HepG2 (cell line): ENCODE measurements at regions not wholly inside any gene's neighbourhood (a gene's known extent, or its start where the extent isn't known, plus 50 kb on each side); places are given as distances from the start of the nearest gene placed in this dataset.

Source experiments
- ATAC-seq: fragments of 200-7000 bp; cut with Tn5 transposase; 3 replicates; pipeline ENCODE4 v1.9.1; 2020; ENCODE audit warnings: mild to moderate bottlenecking, moderate library complexity
- BruUV-seq: library from RNA; stranded (reverse); fragments of 400-500 nt; replicated peaks from 2 replicates; lab custom pipeline; 2021; lab: Mats Ljungman, UMichigan
- CTCF ChIA-PET: fragments of 300-600 bp; formaldehyde crosslinking; extraction: SDS; loops from one replicate; lab custom pipeline; 2021; ENCODE audit warnings: low total read pairs, inconsistent platforms, low intra/inter-chr PET ratio; lab: Yijun Ruan, JAX
- POLR2A ChIA-PET: fragments of 350-600 bp; sonication (Branson Sonifier 250); formaldehyde crosslinking; loops from one replicate; lab custom pipeline; 2020; ENCODE audit warnings: antibody characterized with exemption, inconsistent platforms; lab: Yijun Ruan, JAX
- DNase-seq: peaks from one replicate; pipeline ENCODE4 v3.0.0-alpha.2; 2015; ENCODE audit warnings: low spot score
- FAIRE-seq: peaks from 3 replicates; lab custom pipeline; 2011; peaks lifted over from hg19 to GRCh38; lab: Jason Lieb, UNC
- H2AFZ ChIP-seq: one replicate; pipeline ENCODE4 v1.6.1; 2011; ENCODE audit warnings: low read length, inconsistent platforms
- H3K27ac ChIP-seq: fragments of 300-600 bp; 3 replicates; pipeline ENCODE4 v1.8.0; 2011; ENCODE audit warnings: mixed run types, mild to moderate bottlenecking, mixed read lengths, low read length, inconsistent platforms; ENCODE audit not compliant: insufficient read depth; ENCODE audit errors: extremely low read length
- H3K27me3 ChIP-seq, 2 experiments: fragments of 200-600 bp in 1 of 2; 2 replicates in 1 of 2; 3 replicates in 1 of 2; pipeline versions ENCODE4 v1.6.0 to v1.8.0; 2011; ENCODE audit warnings: low read length in 2 of 2, mild to moderate bottlenecking in 2 of 2, moderate library complexity in 2 of 2, inconsistent platforms in 1 of 2; ENCODE audit not compliant: insufficient read depth in 2 of 2, control insufficient read depth in 1 of 2
- H3K36me3 ChIP-seq, 2 experiments: fragments of 200-600 bp in 1 of 2; replicated peaks in 1 of 2; 2 replicates in 1 of 2; 3 replicates in 1 of 2; pipeline versions ENCODE4 v1.5.1 to v1.8.0; 2011; ENCODE audit warnings: low read length in 2 of 2, inconsistent platforms in 1 of 2; ENCODE audit not compliant: insufficient read depth in 2 of 2, control insufficient read depth in 1 of 2
- H3K4me1 ChIP-seq: 2 replicates; pipeline ENCODE4 v1.5.1; 2012; ENCODE audit warnings: low read length, inconsistent platforms; ENCODE audit not compliant: insufficient read depth
- H3K4me2 ChIP-seq: 2 replicates; pipeline ENCODE4 v1.6.0; 2011; ENCODE audit warnings: low read depth, low read length, inconsistent platforms
- H3K4me3 ChIP-seq, 3 experiments: fragments of 200-600 bp in 1 of 3; sonication (generic), shearing (Covaris generic) in 1 of 3; replicated peaks in 1 of 3; 2 replicates each; pipeline ENCODE4 v1.5.1; 2011 to 2016; ENCODE audit warnings: low read length in 3 of 3, inconsistent platforms in 2 of 3, low read depth in 2 of 3, mild to moderate bottlenecking in 2 of 3, control low read depth in 1 of 3, mixed read lengths in 1 of 3; ENCODE audit not compliant: insufficient read depth in 1 of 3
- H3K79me2 ChIP-seq: one replicate; pipeline ENCODE4 v1.6.1; 2011; ENCODE audit warnings: low read length, inconsistent platforms; ENCODE audit not compliant: insufficient read depth
- H3K9ac ChIP-seq: 2 replicates; pipeline ENCODE4 v1.6.0; 2011; ENCODE audit warnings: mild to moderate bottlenecking, low read depth, low read length, inconsistent platforms; ENCODE audit not compliant: insufficient read depth
- H3K9me3 ChIP-seq: 2 replicates; pipeline ENCODE4 v1.5.1; 2012; ENCODE audit warnings: mild to moderate bottlenecking, low read length
- H4K20me1 ChIP-seq: 2 replicates; pipeline ENCODE4 v1.6.0; 2011; ENCODE audit warnings: inconsistent platforms, mild to moderate bottlenecking, low read length, moderate library complexity; ENCODE audit not compliant: insufficient read depth
- PAX8 ChIP-seq: sonication (generic); formaldehyde crosslinking; IDR thresholded peaks from 2 replicates; pipeline ENCODE4 v1.8.0; 2022; ENCODE audit warnings: mild to moderate bottlenecking, missing genetic modification reagents, borderline replicate concordance
- ZNF207 ChIP-seq: fragments of 450-650 bp; IDR thresholded peaks from 2 replicates; pipeline ENCODE4 v1.6.1; 2016; ENCODE audit warnings: antibody characterized with exemption, borderline replicate concordance
- ZNF564 ChIP-seq: sonication (generic); formaldehyde crosslinking; IDR thresholded peaks from 2 replicates; pipeline ENCODE4 v1.8.1; 2023; ENCODE audit warnings: mild to moderate bottlenecking, missing genetic modification reagents
- ZNF629 ChIP-seq: sonication (generic); formaldehyde crosslinking; conservative IDR thresholded peaks from 2 replicates; pipeline ENCODE4 v1.5.0; 2020; ENCODE audit warnings: missing genetic modification reagents
- WGBS: methylation state at CpG from one replicate; pipeline ENCODE4 v1.1.6; 2017; ENCODE audit warnings: low lambda C conversion rate; 5-methylcytosine and 5-hydroxymethylcytosine counted together
- in situ Hi-C: cut with HindIII; loops from 2 replicates; pipeline ENCODE4 v1.10.0; 2017; ENCODE audit warnings: low pct_unique_long_range_greater_than_20kb; ENCODE audit not compliant: extremely low pct_ligation_motif_present
- intact Hi-C: fragments of 100-400 bp; cut with micrococcal nuclease; formaldehyde crosslinking; loops from one replicate; pipeline ENCODE4 v1.10.0; 2022; ENCODE audit not compliant: unreplicated experiment

- H4K20me1 ChIP-seq, result no peaks in the 10 kb centered on the region
- TF ChIP-seq ZNF629 (0 out of 2 replicates have a peak, but pooled peaks have one; percentile 16), ZNF207 (no peak)
- no peak overlapping the region for H3K4me2 ChIP-seq
- no peak overlapping the region for H3K9ac ChIP-seq
- no peak for FAIRE-seq
- in situ Hi-C loops, result no loop called here
- intact Hi-C loops, result no loop called here
- no TSS peak for BruUV-seq
- POLR2A ChIA-PET, result no interaction called here
- CTCF ChIA-PET, result no interaction called here
- H2AFZ ChIP-seq, result no peak overlapping the region
- H3K79me2 ChIP-seq, result no peaks in the 10 kb centered on the region
- DNase-seq, result no peak
- no peaks in the 10 kb centered on the region for H3K36me3 ChIP-seq
- no peaks in the 10 kb centered on the region; the same call in 1 of the 2 replicates for H3K9me3 ChIP-seq
- H3K4me1 ChIP-seq, result no peaks in the 10 kb centered on the region
- peaks cover 0 to 4% of the 10 kb centered on the region in 2 experiments; a peak in 2 of 5 replicates for H3K27me3 ChIP-seq
- WGBS, result 0% methylated on average over 3 of the region's 3 CpGs
- H3K4me3 ChIP-seq, result no peak overlapping the region
- ATAC-seq, result no peak
- no peak overlapping the region for H3K27ac ChIP-seq
These were observed 197.1 kb downstream of the NSG2 start for GRCh38 chr5:174242573-174242972.

GRCh38 chr5:174243904-174244303 is 198.4 kb downstream of the NSG2 start:
- in situ Hi-C loops, result no loop called here
- Histone ChIP-seq H3K4me3 (no peak overlapping the region), H3K79me2 (no peaks in the 10 kb centered on the region), H3K9ac (no peak overlapping the region), H2AFZ (no peak overlapping the region), H4K20me1 (no peaks in the 10 kb centered on the region), H3K36me3 (no peaks in the 10 kb centered on the region), H3K4me1 (no peaks in the 10 kb centered on the region), H3K27me3 (peaks cover 2 to 4% of the 10 kb centered on the region in 2 experiments; a peak in 3 of 5 replicates), H3K9me3 (no peaks in the 10 kb centered on the region; the same call in 1 of the 2 replicates), H3K4me2 (no peak overlapping the region)
- whole genome bisulfite sequencing, result 4% methylated on average over 2 of the region's 2 CpGs
- ChIA-PET CTCF (no interaction called here), POLR2A (no interaction called here)
- FAIRE-seq (no peak), DNase-seq (no peak), ATAC-seq (no peak)
- BruUV-seq, result no TSS peak
- intact Hi-C loops, result no loop called here
- TF ChIP-seq PAX8 (CRISPR knock-in tag), result no peak
- TF ChIP-seq ZNF564 (CRISPR knock-in tag), result peak; percentile 58; the same call in 1 of the 2 replicates
- TF ChIP-seq, all 625 proteins: peak for 1
- H3K27ac ChIP-seq, result no peak overlapping the region
